SK-N-MC (cell line): ENCODE measurements at regions not wholly inside any gene's neighbourhood (a gene's known extent, or its start where the extent isn't known, plus 50 kb on each side); places are given as distances from the start of the nearest gene placed in this dataset.
"Not testable (repeated sequence)": the region's sequence is repeated elsewhere in the genome, so short reads cannot be mapped to it uniquely, and the experiment has no call there.

Experiments
- DNase-seq: peaks from one replicate; pipeline ENCODE4 v3.0.0-alpha.2; 2011; ENCODE audit warnings: low read depth, low spot score
- H3K27ac ChIP-seq: fragments of 200-600 bp; sonication (generic); 2 replicates; pipeline ENCODE4 v1.5.1; 2016; ENCODE audit warnings: mixed run types
- H3K36me3 ChIP-seq: fragments of 200-600 bp; sonication (generic); 2 replicates; pipeline ENCODE4 v1.6.1; 2017; ENCODE audit warnings: antibody characterized with exemption, low read length, mixed read lengths; ENCODE audit not compliant: insufficient read depth
- H3K4me3 ChIP-seq: fragments of 200-600 bp; sonication (generic); 2 replicates; pipeline ENCODE4 v1.5.1; 2016
- H3K9ac ChIP-seq: fragments of 200-600 bp; sonication (generic); 2 replicates; pipeline ENCODE4 v1.8.0; 2017; ENCODE audit warnings: mixed run types, mixed read lengths; ENCODE audit not compliant: insufficient read length
- H3K9me3 ChIP-seq: fragments of 200-600 bp; sonication (generic); 2 replicates; pipeline ENCODE4 v1.6.1; 2017; ENCODE audit warnings: low read depth, mild to moderate bottlenecking, antibody characterized with exemption, low read length, moderate library complexity, mixed read lengths
- EZH2 ChIP-seq: fragments of 200-600 bp; sonication (generic); IDR thresholded peaks from one replicate; pipeline ENCODE4 v1.6.1; 2017; ENCODE audit warnings: antibody characterized with exemption
- FOXP2 ChIP-seq: optimal IDR thresholded peaks from 2 replicates; pipeline ENCODE3; 2011; ENCODE audit warnings: mild to moderate bottlenecking, moderate library complexity; ENCODE audit not compliant: insufficient read depth; ENCODE audit errors: extremely low read length, control extremely low read depth
- POLR2AphosphoS5 ChIP-seq: IDR thresholded peaks from 2 replicates; pipeline ENCODE4 v1.6.1; 2012; ENCODE audit warnings: mild to moderate bottlenecking, low read depth, low read length, borderline replicate concordance

DNA sequence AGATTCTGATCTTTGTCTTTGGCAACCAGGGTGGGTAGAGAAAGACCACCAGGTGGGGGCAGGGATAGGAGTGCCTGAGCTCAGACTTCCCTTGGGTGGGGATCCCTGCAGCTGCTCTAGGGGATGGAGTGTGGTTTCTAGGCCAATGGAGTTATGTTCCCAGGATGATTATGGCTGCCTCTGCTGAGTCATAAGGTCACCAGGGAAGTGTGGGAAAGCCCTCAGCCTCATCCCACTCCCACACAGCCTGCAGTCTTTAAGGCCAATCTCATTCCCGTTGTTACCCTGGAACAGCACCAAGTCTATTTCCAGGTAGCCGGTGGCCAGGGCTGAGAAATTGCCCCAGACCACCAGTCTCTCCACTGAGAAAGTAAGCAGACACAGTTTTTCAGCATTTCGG, 2269.3 kb upstream of the RAG2 start:
- no peaks in the 10 kb centered on the region for H3K36me3 ChIP-seq
- TF ChIP-seq EZH2, result no peak
- no peak for TF ChIP-seq FOXP2
- no peak for TF ChIP-seq POLR2AphosphoS5
- no peak overlapping the region for H3K9ac ChIP-seq
- no peaks in the 10 kb centered on the region for H3K9me3 ChIP-seq
- no peak overlapping the region for H3K27ac ChIP-seq
- DNase-seq, result no peak
- no peak overlapping the region for H3K4me3 ChIP-seq

DNA sequence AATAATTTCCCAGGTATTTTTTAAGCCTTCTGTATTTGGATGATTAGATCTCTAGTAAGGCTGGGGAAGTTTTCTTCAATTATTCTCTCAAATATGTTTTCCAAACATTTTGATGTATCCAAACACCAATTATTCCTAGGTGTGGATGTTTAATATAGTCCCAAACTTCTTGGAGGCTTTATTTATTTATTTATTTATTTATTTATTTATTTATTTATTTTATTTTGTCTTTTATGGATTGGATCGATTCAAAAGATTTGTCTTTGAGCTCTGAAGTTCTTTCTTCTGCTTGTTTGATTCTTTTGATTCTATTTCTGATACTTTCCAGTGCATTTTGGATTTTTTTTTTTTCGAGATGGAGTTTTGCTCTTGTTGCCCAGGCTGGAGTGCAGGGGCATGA, 2267.9 kb upstream of the RAG2 start:
- DNase-seq, result no peak
- Histone ChIP-seq H3K9ac (no peak overlapping the region), H3K4me3 (no peak overlapping the region), H3K9me3 (no peaks in the 10 kb centered on the region), H3K27ac (no peak overlapping the region), H3K36me3 (no peaks in the 10 kb centered on the region)
- TF ChIP-seq POLR2AphosphoS5 (no peak), FOXP2 (no peak), EZH2 (no peak)

- no peak overlapping the region for H3K9ac ChIP-seq
- H3K9me3 ChIP-seq, result no peaks in the 10 kb centered on the region
- no peak overlapping the region for H3K4me3 ChIP-seq
- no peaks in the 10 kb centered on the region for H3K36me3 ChIP-seq
- H3K27ac ChIP-seq, result no peak overlapping the region
- TF ChIP-seq FOXP2 (no peak), POLR2AphosphoS5 (no peak), EZH2 (no peak)
- no peak for DNase-seq
These were observed 2245.0 kb upstream of the RAG2 start for GRCh38 chr11:38842991-38843390.

- H3K4me3 ChIP-seq, result no peak overlapping the region
- no peak for DNase-seq
- H3K9ac ChIP-seq, result no peak overlapping the region
- no peaks in the 10 kb centered on the region for H3K9me3 ChIP-seq
- H3K27ac ChIP-seq, result no peak overlapping the region
- TF ChIP-seq FOXP2, result no peak
- no peak for TF ChIP-seq EZH2
- no peak for TF ChIP-seq POLR2AphosphoS5
- H3K36me3 ChIP-seq, result no peaks in the 10 kb centered on the region
These were observed 2241.0 kb upstream of the RAG2 start for GRCh38 chr11:38839071-38839470.

DNA sequence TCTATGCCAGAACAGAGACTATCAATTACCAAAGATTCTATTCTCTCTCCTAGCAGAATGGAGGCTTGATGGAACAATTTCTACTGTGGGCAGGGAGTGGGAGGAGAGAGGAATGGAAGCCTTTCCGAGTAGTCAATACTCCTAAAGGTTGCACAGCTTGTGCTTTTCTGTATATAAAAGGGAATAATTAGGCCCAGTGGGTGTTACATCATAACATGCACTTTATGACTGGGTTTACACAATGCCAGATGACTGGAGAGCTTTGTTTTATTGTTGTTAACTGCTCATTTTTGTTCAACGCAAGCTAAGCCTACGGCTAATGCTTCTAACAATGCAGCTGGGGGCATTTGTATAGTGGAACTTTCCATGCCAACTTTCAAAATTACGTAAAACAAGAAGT, 2237.9 kb upstream of the RAG2 start:
- Histone ChIP-seq H3K27ac (peak overlapping the region; percentile 49), H3K36me3 (no peaks in the 10 kb centered on the region), H3K9me3 (no peaks in the 10 kb centered on the region), H3K4me3 (peak overlapping the region; percentile 19; the same call in 1 of the 2 replicates), H3K9ac (no peak overlapping the region)
- DNase-seq, result peak; percentile 12
- TF ChIP-seq EZH2 (no peak), POLR2AphosphoS5 (no peak; the same call in 1 of the 2 replicates), FOXP2 (no peak)

DNA sequence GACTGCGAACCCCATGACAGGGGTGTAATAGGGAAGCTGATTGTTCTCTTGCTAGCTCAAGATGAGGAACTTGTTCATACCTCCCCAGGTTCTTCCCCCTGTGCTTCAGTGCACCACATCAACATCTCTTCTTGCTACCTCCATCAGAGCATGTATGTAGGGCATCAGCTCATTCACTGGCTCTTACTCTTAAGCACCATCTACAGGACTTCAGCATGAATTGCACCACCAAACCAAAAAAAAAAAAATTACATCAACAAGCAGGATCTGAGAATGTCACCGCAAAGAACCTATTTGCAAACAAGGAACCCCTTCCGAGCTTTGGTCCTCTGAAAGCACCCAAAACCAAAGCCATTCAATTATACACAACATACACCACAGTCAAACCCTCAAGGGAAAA, 2226.5 kb upstream of the RAG2 start:
- Histone ChIP-seq H3K4me3 (no peak overlapping the region), H3K9ac (no peak overlapping the region), H3K27ac (no peak overlapping the region), H3K9me3 (peaks cover 3% of the 10 kb centered on the region; the same call in 1 of the 2 replicates), H3K36me3 (no peaks in the 10 kb centered on the region)
- no peak for TF ChIP-seq POLR2AphosphoS5
- no peak for TF ChIP-seq FOXP2
- TF ChIP-seq EZH2, result no peak
- no peak for DNase-seq

DNA sequence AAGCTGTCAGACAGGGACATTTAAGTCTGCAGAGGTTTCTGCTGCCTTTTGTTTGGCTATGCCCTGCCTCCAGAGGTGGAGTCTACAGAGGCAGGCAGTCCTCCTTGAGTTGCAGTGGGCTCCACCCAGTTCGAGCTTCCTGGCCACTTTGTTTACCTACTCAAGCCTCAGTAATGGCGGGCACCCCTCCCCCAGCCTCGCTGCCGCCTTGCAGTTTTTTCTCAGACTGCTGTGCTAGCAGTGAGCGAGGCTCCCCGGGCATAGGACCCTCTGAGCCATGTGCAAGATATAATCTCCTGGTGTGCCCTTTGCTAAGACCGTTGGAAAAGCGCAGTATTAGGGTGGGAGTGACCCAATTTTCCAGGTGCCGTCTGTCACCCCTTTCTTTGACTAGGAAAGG, 2223.8 kb upstream of the RAG2 start:
- not testable (repeated sequence) for H3K9ac ChIP-seq, H3K27ac ChIP-seq, H3K9me3 ChIP-seq, H3K4me3 ChIP-seq, DNase-seq, H3K36me3 ChIP-seq

DNA sequence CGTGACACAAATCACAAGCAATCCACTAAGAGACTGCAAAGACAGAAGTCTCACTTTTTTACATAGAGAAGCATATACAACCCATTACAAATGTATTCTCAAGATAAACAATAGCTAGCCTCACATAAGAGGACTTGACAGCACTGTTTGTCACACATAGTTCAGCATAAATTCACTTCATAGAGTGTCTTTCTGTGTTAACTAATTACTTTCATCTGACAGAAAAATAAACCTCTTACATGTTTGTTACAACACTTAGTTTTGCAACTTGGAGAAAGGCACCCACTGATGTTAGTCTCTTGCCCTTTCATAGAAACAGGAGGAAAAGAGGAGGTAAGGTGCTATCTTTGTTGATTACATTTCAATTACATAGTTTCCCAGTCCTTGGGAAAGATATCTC, 2221.9 kb upstream of the RAG2 start:
- no peak for DNase-seq
- H3K9me3 ChIP-seq, result no peaks in the 10 kb centered on the region
- TF ChIP-seq EZH2, result no peak
- no peak for TF ChIP-seq POLR2AphosphoS5
- no peak for TF ChIP-seq FOXP2
- no peak overlapping the region for H3K4me3 ChIP-seq
- no peak overlapping the region for H3K27ac ChIP-seq
- H3K36me3 ChIP-seq, result no peaks in the 10 kb centered on the region
- H3K9ac ChIP-seq, result no peak overlapping the region

GRCh38 chr11:38818720-38819119, 2220.7 kb upstream of the RAG2 start:
- H3K9me3 ChIP-seq, result no peaks in the 10 kb centered on the region
- DNase-seq, result no peak
- TF ChIP-seq POLR2AphosphoS5 (no peak), FOXP2 (no peak), EZH2 (no peak)
- H3K36me3 ChIP-seq, result no peaks in the 10 kb centered on the region
- H3K4me3 ChIP-seq, result no peak overlapping the region
- H3K27ac ChIP-seq, result 0 out of 2 replicates have a peak overlapping the region, but pooled peaks have one; percentile 19
- H3K9ac ChIP-seq, result no peak overlapping the region
